K562 (cell line): ENCODE measurements at regions not wholly inside any gene's neighbourhood (a gene's known extent, or its start where the extent isn't known, plus 50 kb on each side); places are given as distances from the start of the nearest gene placed in this dataset.

Source experiments
- CEBPB ChIP-seq: fragments of 450-650 bp; IDR thresholded peaks from 2 replicates; pipeline ENCODE4 v1.6.1; 2016; ENCODE audit warnings: missing genetic modification characterization, missing compliant biosample characterization
- EP300 ChIP-seq: IDR thresholded peaks from 2 replicates; pipeline ENCODE4 v1.6.1; 2012; ENCODE audit warnings: low read length, improper control_type of control experiment
- ETV6 ChIP-seq, 3 experiments: fragments of 150-350 bp in 1 of 3; sonication (generic) in 1 of 3; formaldehyde crosslinking in 1 of 3; IDR thresholded peaks; 2 replicates each; pipeline versions ENCODE4 v1.6.1 to v1.8.0; 2014 to 2022; ENCODE audit warnings: borderline replicate concordance in 2 of 3, low read depth in 2 of 3, antibody characterized with exemption in 1 of 3, low read length in 1 of 3, mild to moderate bottlenecking in 1 of 3, missing genetic modification reagents in 1 of 3
- HNRNPLL ChIP-seq: fragments of 200-400 bp; formaldehyde crosslinking; IDR thresholded peaks from 2 replicates; pipeline ENCODE4 v1.6.1; 2017; ENCODE audit warnings: low read length, low read depth, mild to moderate bottlenecking; ENCODE audit not compliant: poor library complexity, severe bottlenecking
- NFYB ChIP-seq: IDR thresholded peaks from 2 replicates; pipeline ENCODE4 v1.6.1; 2011; ENCODE audit warnings: mild to moderate bottlenecking, moderate library complexity; ENCODE audit not compliant: insufficient read length; ENCODE audit errors: extremely low read depth
- PREB ChIP-seq: sonication (generic); formaldehyde crosslinking; IDR thresholded peaks from 2 replicates; pipeline ENCODE4 v1.8.1; 2023; ENCODE audit warnings: mild to moderate bottlenecking, missing genetic modification reagents
- PTBP1 ChIP-seq: fragments of 200-400 bp; formaldehyde crosslinking; IDR thresholded peaks from 2 replicates; pipeline ENCODE4 v1.6.1; 2017; ENCODE audit warnings: low read depth, low read length
- SMC3 ChIP-seq: conservative IDR thresholded peaks from 2 replicates; pipeline ENCODE4 v1.6.1; 2011; ENCODE audit warnings: low read depth, low read length, improper control_type of control experiment; ENCODE audit not compliant: insufficient read depth
- TAF9B ChIP-seq: fragments of 450-650 bp; IDR thresholded peaks from 2 replicates; pipeline ENCODE4 v1.6.1; 2018; ENCODE audit warnings: mild to moderate bottlenecking; ENCODE audit not compliant: partially characterized antibody
- TBP ChIP-seq: optimal IDR thresholded peaks from 2 replicates; pipeline ENCODE3; 2011; ENCODE audit warnings: low read depth, low read length, improper control_type of control experiment
- ZNF24 ChIP-seq: fragments of 450-650 bp; IDR thresholded peaks from 2 replicates; pipeline ENCODE4 v1.6.1; 2016
- ZNF324 ChIP-seq: fragments of 250-450 bp; sonication (Bioruptor Pico); IDR thresholded peaks from 2 replicates; pipeline ENCODE4 v1.4.0; 2020; ENCODE audit warnings: mild to moderate bottlenecking
- ZNF592 ChIP-seq: fragments of 450-650 bp; IDR thresholded peaks from 2 replicates; pipeline ENCODE4 v1.6.1; 2017; ENCODE audit warnings: antibody characterized with exemption, mild to moderate bottlenecking
- TF ChIP-seq, protein P1 (sequence below): fragments of 250-450 bp; sonication (Bioruptor Pico); IDR thresholded peaks from 2 replicates; pipeline ENCODE4 v1.9.0; 2021; ENCODE audit warnings: mild to moderate bottlenecking

DNA sequence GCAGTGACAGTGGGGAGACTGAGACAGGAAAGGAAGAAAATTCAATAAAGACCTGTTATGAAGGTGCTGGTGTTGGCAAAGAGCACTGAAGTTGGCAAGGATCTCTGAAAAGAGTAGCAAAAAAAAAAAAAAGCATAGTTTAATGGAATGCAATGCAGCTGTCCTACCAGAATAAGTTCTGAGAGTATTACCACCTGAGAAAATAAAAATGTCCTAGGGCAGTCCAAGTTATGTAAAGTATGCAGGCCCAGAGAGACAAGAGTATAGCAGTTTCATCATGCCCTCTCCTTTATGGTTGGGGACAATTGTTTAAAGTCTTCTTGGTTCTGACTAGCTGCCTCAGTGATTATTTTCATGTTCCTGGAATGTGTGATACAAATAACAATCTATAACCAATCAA, 1092.8 kb downstream of the SORCS3 start:
- TF ChIP-seq SMC3, result no peak
- no peak for TF ChIP-seq PTBP1
- no peak for TF ChIP-seq TAF9B
- no peak for TF ChIP-seq ETV6 (IDR thresholded peaks at IDR 0.05; ENCODE audit: borderline replicate concordance in 1 of 2, low read depth in 2 of 2, low read length in 1 of 2)
- no peak for TF ChIP-seq ETV6 (CRISPR knock-in tag; IDR thresholded peaks at IDR 0.05; ENCODE audit: borderline replicate concordance)
- no peak for TF ChIP-seq EP300
- no peak for TF ChIP-seq HNRNPLL
- TF ChIP-seq, protein P1, sequence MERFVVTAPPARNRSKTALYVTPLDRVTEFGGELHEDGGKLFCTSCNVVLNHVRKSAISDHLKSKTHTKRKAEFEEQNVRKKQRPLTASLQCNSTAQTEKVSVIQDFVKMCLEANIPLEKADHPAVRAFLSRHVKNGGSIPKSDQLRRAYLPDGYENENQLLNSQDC (CRISPR knock-in tag), result no peak
- TF ChIP-seq CEBPB (tag), result no peak
- no peak for TF ChIP-seq TBP
- TF ChIP-seq ZNF24, result no peak
- no peak for TF ChIP-seq NFYB
- no peak for TF ChIP-seq ZNF592
- no peak for TF ChIP-seq ZNF324 (CRISPR knock-in tag)
- TF ChIP-seq PREB (CRISPR knock-in tag), result no peak
